GM18873 (cell line): ENCODE measurements at regions not wholly inside any gene's neighbourhood (a gene's known extent, or its start where the extent isn't known, plus 50 kb on each side); places are given as distances from the start of the nearest gene placed in this dataset.
A peak's percentile ranks its signal among the peaks of the same experiment; 100 is the strongest.
"Not testable (repeated sequence)": the region's sequence is repeated elsewhere in the genome, so short reads cannot be mapped to it uniquely, and the experiment has no call there.

ENCODE experiments used
- ATAC-seq: cut with Tn5 transposase; IDR thresholded peaks from one replicate; pipeline ENCODE4 v1.9.1; 2021; ENCODE audit warnings: mild to moderate bottlenecking, moderate library complexity, moderate number of reproducible peaks; ENCODE audit not compliant: unreplicated experiment, low FRiP score

DNA sequence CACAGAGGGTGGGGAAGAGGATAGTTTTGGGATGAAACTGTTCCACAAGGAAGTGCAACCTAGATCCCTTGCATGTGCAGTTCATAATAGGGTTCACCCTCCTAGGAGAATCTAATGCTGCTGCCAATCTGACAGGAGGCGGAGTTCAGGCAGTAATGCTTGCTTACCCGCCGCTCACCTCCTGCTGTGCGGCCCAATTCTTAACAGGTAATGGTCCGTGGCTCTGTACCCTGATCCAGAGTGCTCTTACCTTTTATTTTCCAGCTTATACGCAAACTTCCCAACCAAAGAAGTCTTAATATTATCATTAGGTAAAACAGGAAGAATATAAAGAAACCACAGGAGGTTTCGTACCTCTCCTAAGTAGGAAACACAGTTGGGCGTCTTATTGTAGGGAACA lies 82.7 kb upstream of the CD302 start:
- ATAC-seq, result no peak

GRCh38 chr2:159879051-159879604 lies 81.1 kb upstream of the CD302 start:
- ATAC-seq, result peak; percentile 84

DNA sequence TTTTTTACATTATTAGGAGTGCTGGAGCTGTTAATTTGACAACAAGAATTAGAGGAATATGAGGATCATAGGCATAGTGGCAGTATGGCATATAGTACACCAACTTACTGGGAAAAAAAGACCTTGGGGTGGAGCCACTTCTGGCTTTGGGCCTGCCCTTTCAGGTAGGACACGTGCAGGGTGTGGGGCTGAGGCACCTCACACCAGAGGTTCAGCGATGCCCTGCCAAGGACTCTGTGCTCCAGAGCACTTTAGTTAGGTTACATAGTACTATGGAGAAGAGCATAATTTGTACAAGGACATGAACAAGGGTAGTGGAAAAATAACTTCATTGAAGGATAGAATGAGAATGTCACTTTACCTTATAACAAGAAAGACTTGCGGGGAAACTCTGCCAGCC lies 77.1 kb upstream of the CD302 start:
- ATAC-seq, result no peak

GRCh38 chr2:159873258-159873657 lies 75.2 kb upstream of the CD302 start:
- no peak for ATAC-seq

DNA sequence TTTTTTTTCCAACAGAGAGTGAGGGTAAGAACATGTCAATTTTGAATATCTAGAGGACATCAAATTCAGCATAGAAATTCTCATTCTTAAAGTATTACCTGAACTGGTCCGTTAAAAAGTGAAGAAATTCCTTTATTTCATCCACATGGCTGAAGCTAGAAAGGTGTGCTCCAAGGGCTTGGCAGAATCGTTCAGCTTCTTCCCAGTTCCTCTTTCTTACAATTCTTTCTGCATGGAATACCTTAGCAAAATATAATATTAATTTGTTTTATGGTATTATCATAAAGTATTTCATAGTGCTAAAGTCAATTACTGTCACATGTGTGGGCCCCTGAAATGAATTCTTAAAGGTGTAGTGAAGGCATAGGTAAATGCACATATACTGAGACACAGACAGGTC lies 74.3 kb upstream of the CD302 start:
- ATAC-seq, result no peak

DNA sequence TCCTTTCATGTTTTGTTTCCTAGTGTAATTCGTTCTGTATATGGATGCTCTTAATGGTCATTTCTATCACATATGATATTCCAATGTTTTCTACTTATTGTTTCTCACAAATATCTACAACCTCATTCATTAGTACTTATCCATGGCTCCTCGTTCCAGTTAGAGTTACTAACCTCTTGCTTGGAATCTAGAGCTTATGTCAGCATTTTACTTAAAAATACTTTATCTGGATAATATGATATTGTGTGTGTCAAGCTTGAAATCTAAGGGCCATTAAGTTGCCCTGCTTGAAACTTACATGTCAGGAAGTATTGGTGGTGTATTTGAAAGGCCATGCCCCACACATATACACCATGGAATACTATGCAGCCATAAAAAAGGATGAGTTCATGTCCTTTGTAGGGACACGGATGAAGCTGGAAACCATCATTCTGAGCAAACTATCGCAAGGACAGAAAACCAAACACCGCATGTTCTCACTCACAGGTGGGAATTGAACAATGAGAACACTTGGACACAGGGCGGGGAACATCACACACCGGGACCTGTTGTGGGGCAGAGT lies 70.7 kb upstream of the CD302 start:
- not testable (repeated sequence) for ATAC-seq

GRCh38 chr2:159867567-159868361 lies 69.8 kb upstream of the CD302 start:
- ATAC-seq, result no peak

DNA sequence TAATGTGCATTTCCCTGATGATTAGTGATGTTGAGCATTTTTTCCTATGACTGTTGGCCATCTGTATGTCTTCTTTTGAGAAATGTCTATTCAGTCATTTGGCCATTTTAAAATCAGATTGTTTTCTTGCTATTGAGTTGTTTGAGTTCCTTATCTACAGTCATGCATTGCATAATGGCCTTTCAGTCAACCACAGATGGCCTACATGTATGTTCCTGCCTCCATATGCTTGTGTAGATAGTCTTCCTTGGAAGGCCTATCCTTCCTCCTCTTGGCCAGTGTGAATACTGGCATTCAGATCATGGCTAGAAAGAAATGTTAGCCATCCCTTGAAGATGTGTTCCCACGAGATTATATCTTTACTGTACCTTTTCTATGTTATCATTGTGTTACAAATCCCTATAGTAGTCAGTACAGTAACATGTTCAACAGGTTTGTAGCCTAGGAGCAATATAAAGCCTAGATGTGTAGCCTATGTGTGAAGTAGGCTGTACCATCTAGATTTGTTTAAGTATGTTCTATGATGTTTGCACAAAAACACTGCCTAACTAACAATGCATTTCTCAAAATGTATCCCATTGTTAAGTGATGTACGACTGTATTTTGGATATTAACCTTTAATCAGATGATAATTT lies 65.6 kb upstream of the CD302 start:
- ATAC-seq, result no peak

DNA sequence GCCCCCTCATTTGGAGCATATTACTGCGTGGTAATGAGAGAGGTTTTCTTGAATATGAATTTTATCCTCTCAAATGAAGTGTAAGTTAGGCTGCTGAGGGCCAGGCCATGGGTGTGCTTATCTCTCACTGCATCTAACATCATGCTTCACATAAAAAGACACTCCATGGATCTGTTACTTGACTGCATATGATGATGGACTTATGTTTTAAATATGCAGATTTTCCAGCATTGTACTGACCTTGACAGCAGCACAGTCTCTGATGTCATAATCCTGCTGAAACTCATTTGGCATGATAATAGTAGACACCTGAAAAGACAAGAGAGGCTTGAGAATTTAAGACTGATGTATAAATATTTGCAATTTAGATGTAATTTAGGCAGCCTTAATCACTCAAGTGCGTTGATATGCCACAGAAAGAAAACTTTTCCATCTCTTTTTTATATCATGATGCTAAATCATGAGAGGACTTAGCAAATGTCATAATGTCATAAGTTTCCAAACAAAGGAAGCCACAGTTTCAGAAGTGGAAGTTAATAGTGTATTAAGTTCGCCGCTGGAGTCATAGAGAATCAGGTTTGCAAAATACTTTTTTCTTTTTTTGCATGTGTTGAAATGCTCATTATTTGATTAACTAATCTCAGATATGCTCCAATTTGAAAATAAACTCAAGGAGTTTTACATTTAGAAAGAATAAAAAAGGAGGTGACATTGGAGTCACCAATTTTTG lies 62.7 kb upstream of the CD302 start:
- no peak for ATAC-seq

GRCh38 chr2:159859583-159859982 lies 61.6 kb upstream of the CD302 start:
- ATAC-seq, result no peak

GRCh38 chr2:159856760-159857159 lies 58.8 kb upstream of the CD302 start:
- no peak for ATAC-seq

GRCh38 chr2:159855557-159856061 lies 57.6 kb upstream of the CD302 start:
- no peak for ATAC-seq

DNA sequence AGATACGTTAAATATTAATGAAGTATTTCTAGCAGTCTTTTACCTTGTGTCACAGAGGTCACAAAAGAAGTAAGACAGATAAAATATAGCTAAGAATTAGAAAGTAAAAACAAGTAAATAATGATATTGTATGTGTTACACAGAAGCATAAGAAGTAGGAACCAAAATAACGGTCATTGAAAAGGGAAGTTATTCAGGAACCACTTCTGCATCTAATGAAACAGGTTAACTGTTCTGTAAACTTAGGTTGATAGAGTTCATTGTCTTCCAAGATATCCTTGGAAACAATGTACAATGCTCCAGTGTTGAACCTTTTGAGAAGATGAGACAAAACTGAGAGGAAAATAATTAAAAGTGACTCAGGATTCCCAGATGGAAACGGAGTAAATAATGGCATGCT lies 57.1 kb upstream of the CD302 start:
- no peak for ATAC-seq

- ATAC-seq, result no peak
Observed at GRCh38 chr2:159854481-159854880, 56.5 kb upstream of the CD302 start.

GRCh38 chr2:159853101-159853500 lies 55.1 kb upstream of the CD302 start:
- ATAC-seq, result no peak

DNA sequence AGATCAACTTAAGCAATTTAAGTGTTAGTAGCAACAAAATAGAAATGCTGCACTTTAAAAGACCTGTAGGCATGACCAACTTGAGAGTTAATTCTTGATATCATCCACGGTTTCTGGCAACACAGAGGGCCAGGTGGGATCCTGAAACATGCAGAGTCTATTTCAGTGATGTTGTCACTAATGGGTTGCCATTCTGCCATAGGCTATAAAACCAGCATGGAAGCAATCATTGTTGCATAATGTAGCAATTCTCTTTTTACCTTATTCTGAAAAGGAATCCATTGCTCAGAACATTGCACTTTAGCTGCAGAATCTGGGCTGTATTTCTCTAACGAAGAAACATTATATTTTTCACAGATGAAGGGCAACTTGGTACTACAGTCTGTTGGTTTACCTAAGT lies 53.9 kb upstream of the CD302 start:
- no peak for ATAC-seq

GRCh38 chr2:159850789-159851188 lies 52.8 kb upstream of the CD302 start:
- no peak for ATAC-seq

DNA sequence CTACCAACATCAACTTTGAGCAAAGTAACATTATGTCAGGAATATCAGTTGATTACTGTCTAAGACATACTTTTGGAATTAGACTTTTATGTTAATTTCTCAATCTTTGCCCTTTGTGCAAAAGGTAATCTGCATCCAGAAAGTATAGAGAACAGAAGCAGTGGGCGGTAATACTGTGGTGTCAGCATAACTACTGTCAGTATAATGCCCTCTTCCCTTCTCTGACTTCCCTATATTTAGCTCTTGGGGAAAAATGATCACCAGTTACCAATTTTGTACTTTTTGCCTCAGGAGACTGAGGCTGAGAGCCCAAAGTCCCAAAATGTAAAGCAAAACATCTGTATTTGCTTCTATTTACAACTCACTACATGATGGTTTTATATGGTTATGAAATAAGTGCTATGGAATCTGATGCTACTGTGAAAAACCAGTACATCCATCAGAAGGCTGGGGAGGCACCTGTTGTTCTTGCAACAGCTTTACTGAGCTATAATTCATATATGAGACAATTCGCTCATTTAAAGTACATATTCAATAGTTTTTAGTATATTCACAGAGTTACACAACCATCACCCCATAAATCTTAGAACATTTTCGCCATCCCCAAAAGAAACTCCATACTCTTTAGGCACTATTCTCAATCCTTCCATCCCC lies 51.3 kb upstream of the CD302 start:
- no peak for ATAC-seq
